HCT116 (cell line): ENCODE measurements at regions not wholly inside any gene's neighbourhood (a gene's known extent, or its start where the extent isn't known, plus 50 kb on each side); places are given as distances from the start of the nearest gene placed in this dataset.

Experiments used
- ATAC-seq: fragments of 200-7000 bp; cut with Tn5 transposase; 2 replicates; pipeline ENCODE4 v1.9.1; 2020; ENCODE audit warnings: mild to moderate bottlenecking, moderate library complexity
- BruUV-seq: library from RNA; stranded (reverse); fragments of 400-500 nt; replicated peaks from 2 replicates; lab custom pipeline; 2021; lab: Mats Ljungman, UMichigan
- CTCF ChIA-PET: fragments of 300-600 bp; sonication (Branson Sonifier 250); formaldehyde crosslinking; loops from one replicate; lab custom pipeline; 2021; ENCODE audit warnings: antibody characterized with exemption; lab: Charles Lee
- POLR2A ChIA-PET: fragments of 300-600, 350-600 bp; sonication (Branson Sonifier 250); formaldehyde crosslinking; loops from one replicate; lab custom pipeline; 2021; ENCODE audit warnings: antibody characterized with exemption; lab: Charles Lee
- RAD21 ChIA-PET, 2 experiments: fragments of 300-600 bp; sonication (Branson Sonifier 250); formaldehyde crosslinking; loops; one replicate each; lab custom pipeline; 2023; ENCODE audit warnings: low total read pairs in 2 of 2; ENCODE audit not compliant: uncharacterized antibody in 2 of 2, unreplicated experiment in 2 of 2, low non-redundant PET in 1 of 2; lab: Charles Lee
- DNase-seq: peaks from one replicate; pipeline ENCODE4 v3.0.0-alpha.2; 2010; ENCODE audit warnings: low read depth, low spot score
- H2AFZ ChIP-seq: fragments of 200-600 bp; shearing (Covaris generic), sonication (generic); 2 replicates; pipeline ENCODE4 v1.6.1; 2017; ENCODE audit warnings: low read depth, mixed run types, mixed read lengths, antibody characterized with exemption, low read length; ENCODE audit not compliant: poor library complexity, severe bottlenecking
- H3K27ac ChIP-seq: 2 replicates; pipeline ENCODE4 v1.5.1; 2012; ENCODE audit warnings: low read depth, low read length
- H3K27me3 ChIP-seq: fragments of 200-600 bp; sonication (generic); 2 replicates; pipeline ENCODE4 v1.6.1; 2016; ENCODE audit warnings: mixed run types, low read length, mixed read lengths; ENCODE audit not compliant: insufficient read depth
- H3K36me3 ChIP-seq, 2 experiments: fragments of 200-500 bp in 1 of 2; fragments of 200-600 bp in 1 of 2; sonication (Bioruptor generic) in 1 of 2; sonication (generic) in 1 of 2; 2 replicates each; pipeline versions ENCODE4 v1.5.1 to v1.6.1; 2014 to 2016; ENCODE audit warnings: low read length in 2 of 2, inconsistent platforms in 1 of 2, mixed read lengths in 1 of 2, mixed run types in 1 of 2; ENCODE audit not compliant: insufficient read depth in 2 of 2, control insufficient read depth in 1 of 2
- H3K4me1 ChIP-seq, 2 experiments: fragments of 200-600 bp in 1 of 2; sonication (generic) in 1 of 2; 2 replicates each; pipeline versions ENCODE4 v1.5.1 to v1.6.1; 2012 to 2017; ENCODE audit warnings: low read length in 2 of 2, inconsistent platforms in 1 of 2, mild to moderate bottlenecking in 1 of 2, mixed read lengths in 1 of 2, mixed run types in 1 of 2, moderate library complexity in 1 of 2; ENCODE audit not compliant: insufficient read depth in 2 of 2, control insufficient read depth in 1 of 2
- H3K4me2 ChIP-seq: fragments of 200-600 bp; sonication (generic); 2 replicates; pipeline ENCODE4 v1.6.1; 2017; ENCODE audit warnings: mixed run types, low read length, mixed read lengths
- H3K4me3 ChIP-seq, 2 experiments: fragments of 200-600 bp in 1 of 2; sonication (generic) in 1 of 2; replicated peaks in 1 of 2; 2 replicates each; pipeline ENCODE4 v1.5.1; 2011 to 2016; ENCODE audit warnings: low read length in 2 of 2, control low read depth in 1 of 2, low read depth in 1 of 2, mild to moderate bottlenecking in 1 of 2, mixed read lengths in 1 of 2, mixed run types in 1 of 2
- H3K79me2 ChIP-seq: fragments of 200-600 bp; sonication (generic); 2 replicates; pipeline ENCODE4 v1.6.1; 2017; ENCODE audit warnings: mild to moderate bottlenecking, mixed run types, low read length, moderate library complexity, mixed read lengths; ENCODE audit not compliant: insufficient read depth
- H3K9ac ChIP-seq: fragments of 200-600 bp; sonication (generic); 2 replicates; pipeline ENCODE4 v1.6.1; 2016; ENCODE audit warnings: low read length, mixed read lengths
- H3K9me2 ChIP-seq: fragments of 200-600 bp; sonication (generic), shearing (Covaris generic); 2 replicates; pipeline ENCODE4 v1.6.1; 2017; ENCODE audit warnings: mixed run types, mild to moderate bottlenecking, moderate library complexity; ENCODE audit not compliant: insufficient read depth
- H3K9me3 ChIP-seq, 2 experiments: fragments of 200-500 bp in 1 of 2; fragments of 200-600 bp in 1 of 2; sonication (Bioruptor generic) in 1 of 2; sonication (generic) in 1 of 2; 2 replicates each; pipeline ENCODE4 v1.6.1; 2014 to 2017; ENCODE audit warnings: low read length in 2 of 2, mixed read lengths in 2 of 2, inconsistent platforms in 1 of 2, low read depth in 1 of 2, mild to moderate bottlenecking in 1 of 2, mixed run types in 1 of 2, moderate library complexity in 1 of 2; ENCODE audit not compliant: control insufficient read depth in 1 of 2, insufficient read depth in 1 of 2
- H4K20me1 ChIP-seq: fragments of 200-600 bp; sonication (generic), shearing (Covaris generic); 2 replicates; pipeline ENCODE4 v1.6.1; 2017; ENCODE audit warnings: mixed run types, mild to moderate bottlenecking, moderate library complexity; ENCODE audit not compliant: insufficient read depth
- CBX3 ChIP-seq: IDR thresholded peaks from 2 replicates; pipeline ENCODE4 v1.6.1; 2012; ENCODE audit warnings: low read depth
- CEBPB ChIP-seq: IDR thresholded peaks from 2 replicates; pipeline ENCODE4 v1.6.1; 2012; ENCODE audit warnings: low read depth
- EGR1 ChIP-seq: IDR thresholded peaks from 2 replicates; pipeline ENCODE4 v1.6.1; 2012; ENCODE audit warnings: low read depth
- ELF1 ChIP-seq: IDR thresholded peaks from 2 replicates; pipeline ENCODE4 v1.6.1; 2012; ENCODE audit warnings: low read depth, borderline replicate concordance
- EZH2 ChIP-seq: fragments of 200-600 bp; sonication (generic); IDR thresholded peaks from 2 replicates; pipeline ENCODE4 v1.6.1; 2017; ENCODE audit warnings: antibody characterized with exemption, mixed run types
- EZH2phosphoT487 ChIP-seq: fragments of 200-600 bp; IDR thresholded peaks from 2 replicates; pipeline ENCODE4 v1.6.1; 2018; ENCODE audit warnings: antibody characterized with exemption, borderline replicate concordance
- FOSL1 ChIP-seq: IDR thresholded peaks from 2 replicates; pipeline ENCODE4 v1.6.1; 2012; ENCODE audit warnings: low read depth
- JUND ChIP-seq: IDR thresholded peaks from 2 replicates; pipeline ENCODE4 v1.6.1; 2012
- POLR2AphosphoS5 ChIP-seq: IDR thresholded peaks from 2 replicates; pipeline ENCODE4 v1.6.1; 2011; ENCODE audit warnings: mild to moderate bottlenecking, low read depth, low read length, moderate library complexity
- RAD21 ChIP-seq: IDR thresholded peaks from 2 replicates; pipeline ENCODE4 v1.6.1; 2012; ENCODE audit warnings: low read depth, mild to moderate bottlenecking
- SIN3A ChIP-seq: IDR thresholded peaks from 2 replicates; pipeline ENCODE4 v1.6.1; 2012; ENCODE audit warnings: low read depth
- SP1 ChIP-seq: IDR thresholded peaks from 2 replicates; pipeline ENCODE4 v1.6.1; 2012; ENCODE audit warnings: low read depth
- SRF ChIP-seq: IDR thresholded peaks from 2 replicates; pipeline ENCODE4 v1.6.1; 2012; ENCODE audit warnings: low read depth
- TCF7L2 ChIP-seq: IDR thresholded peaks from 2 replicates; pipeline ENCODE4 v1.7.0; 2011; ENCODE audit warnings: borderline replicate concordance, inconsistent platforms; ENCODE audit not compliant: insufficient read depth, insufficient read length; ENCODE audit errors: extremely low read depth
- ZNF274 ChIP-seq: fragments of 200-500 bp; sonication (Bioruptor generic); IDR thresholded peaks from 2 replicates; pipeline ENCODE4 v1.6.1; 2014; ENCODE audit warnings: mild to moderate bottlenecking, low read depth, low read length, inconsistent platforms
- intact Hi-C: fragments of 100-400 bp; cut with micrococcal nuclease; formaldehyde crosslinking; loops from 2 replicates; pipeline ENCODE4 v1.10.0; 2022
- TF ChIP-seq, protein P1 (sequence below): IDR thresholded peaks from 2 replicates; pipeline ENCODE4 v1.6.1; 2011; ENCODE audit warnings: mild to moderate bottlenecking, low read length, moderate library complexity; ENCODE audit not compliant: insufficient replicate concordance; ENCODE audit errors: extremely low read depth
- TF ChIP-seq, protein P2 (sequence below): IDR thresholded peaks from 2 replicates; pipeline ENCODE4 v1.6.1; 2012
- TF ChIP-seq, protein P3 (sequence below): IDR thresholded peaks from 2 replicates; pipeline ENCODE4 v1.6.1; 2012

DNA sequence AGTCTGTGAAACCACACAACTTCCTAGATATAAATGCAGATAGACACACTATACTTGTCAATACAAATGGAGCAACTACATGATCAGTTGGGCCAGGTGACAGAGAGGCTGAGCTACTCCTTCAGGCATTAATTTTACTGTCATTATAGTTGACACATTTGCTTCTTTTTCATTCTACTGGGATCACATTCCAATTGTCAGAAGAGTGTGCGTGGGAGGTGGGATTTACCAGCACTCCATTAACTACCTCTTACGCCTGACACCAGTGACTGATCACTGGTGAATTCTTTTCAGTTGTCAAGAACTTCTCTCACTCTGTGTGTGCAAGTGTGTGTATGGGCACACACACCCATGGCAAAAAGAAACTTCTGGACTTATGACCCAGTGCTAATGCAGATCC, 94.2 kb upstream of the DIAPH2 start:
- Histone ChIP-seq H3K4me3 (no peak overlapping the region), H3K36me3 (no peaks in the 10 kb centered on the region), H3K9ac (no peak overlapping the region), H3K9me2 (no peaks in the 10 kb centered on the region), H4K20me1 (no peaks in the 10 kb centered on the region), H3K27me3 (no peaks in the 10 kb centered on the region), H2AFZ (no peak overlapping the region), H3K79me2 (no peaks in the 10 kb centered on the region), H3K4me1 (no peaks in the 10 kb centered on the region), H3K27ac (no peak overlapping the region), H3K9me3 (no peaks in the 10 kb centered on the region), H3K4me2 (no peak overlapping the region)
- intact Hi-C loops: no loop called here
- no peak for ATAC-seq
- DNase-seq: no peak
- no peak for TF ChIP-seq JUND
- TF ChIP-seq SIN3A: no peak
- TF ChIP-seq, protein P1, sequence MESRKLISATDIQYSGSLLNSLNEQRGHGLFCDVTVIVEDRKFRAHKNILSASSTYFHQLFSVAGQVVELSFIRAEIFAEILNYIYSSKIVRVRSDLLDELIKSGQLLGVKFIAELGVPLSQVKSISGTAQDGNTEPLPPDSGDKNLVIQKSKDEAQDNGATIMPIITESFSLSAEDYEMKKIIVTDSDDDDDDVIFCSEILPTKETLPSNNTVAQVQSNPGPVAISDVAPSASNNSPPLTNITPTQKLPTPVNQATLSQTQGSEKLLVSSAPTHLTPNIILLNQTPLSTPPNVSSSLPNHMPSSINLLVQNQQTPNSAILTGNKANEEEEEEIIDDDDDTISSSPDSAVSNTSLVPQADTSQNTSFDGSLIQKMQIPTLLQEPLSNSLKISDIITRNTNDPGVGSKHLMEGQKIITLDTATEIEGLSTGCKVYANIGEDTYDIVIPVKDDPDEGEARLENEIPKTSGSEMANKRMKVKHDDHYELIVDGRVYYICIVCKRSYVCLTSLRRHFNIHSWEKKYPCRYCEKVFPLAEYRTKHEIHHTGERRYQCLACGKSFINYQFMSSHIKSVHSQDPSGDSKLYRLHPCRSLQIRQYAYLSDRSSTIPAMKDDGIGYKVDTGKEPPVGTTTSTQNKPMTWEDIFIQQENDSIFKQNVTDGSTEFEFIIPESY: no peak
- TF ChIP-seq EZH2: no peak
- TF ChIP-seq, protein P2, sequence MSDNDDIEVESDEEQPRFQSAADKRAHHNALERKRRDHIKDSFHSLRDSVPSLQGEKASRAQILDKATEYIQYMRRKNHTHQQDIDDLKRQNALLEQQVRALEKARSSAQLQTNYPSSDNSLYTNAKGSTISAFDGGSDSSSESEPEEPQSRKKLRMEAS: no peak
- no TSS peak for BruUV-seq
- POLR2A ChIA-PET: no interaction called here
- RAD21 ChIA-PET: no interaction called here
- CTCF ChIA-PET: no interaction called here

DNA sequence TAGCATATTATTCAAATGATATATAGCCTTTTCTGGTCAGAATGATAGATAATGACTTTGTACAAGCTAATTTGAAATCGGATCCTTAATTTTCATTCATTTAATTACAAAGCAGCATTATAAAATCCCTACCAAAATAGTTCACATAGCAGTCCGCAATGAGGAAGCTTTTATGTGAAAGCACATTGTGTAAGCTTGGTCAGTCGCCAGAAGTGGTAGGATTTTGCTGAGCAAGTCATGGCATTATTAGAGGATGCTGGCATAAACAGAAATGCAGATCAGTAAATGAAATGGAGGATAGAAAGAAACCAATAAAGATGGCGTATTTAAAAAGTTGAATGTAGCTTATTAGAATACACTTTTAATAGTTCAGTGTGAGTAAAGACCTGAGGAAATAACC, 93.2 kb upstream of the DIAPH2 start:
- ChIA-PET POLR2A (no interaction called here), CTCF (no interaction called here), RAD21 (no interaction called here)
- DNase-seq (no peak), ATAC-seq (no peak)
- Histone ChIP-seq H3K4me1 (no peaks in the 10 kb centered on the region), H3K9ac (no peak overlapping the region), H3K9me3 (no peaks in the 10 kb centered on the region), H3K27me3 (no peaks in the 10 kb centered on the region), H3K4me2 (no peak overlapping the region), H3K27ac (no peak overlapping the region), H3K4me3 (no peak overlapping the region), H3K79me2 (no peaks in the 10 kb centered on the region), H3K9me2 (no peaks in the 10 kb centered on the region), H4K20me1 (no peaks in the 10 kb centered on the region), H2AFZ (no peak overlapping the region), H3K36me3 (no peaks in the 10 kb centered on the region)
- BruUV-seq: no TSS peak
- intact Hi-C loops: no loop called here
- TF ChIP-seq ZNF274 (no peak), EZH2 (no peak), TCF7L2 (no peak), SIN3A (no peak), RAD21 (no peak), CEBPB (no peak), SRF (no peak), EGR1 (no peak), POLR2AphosphoS5 (no peak), ELF1 (no peak), EZH2phosphoT487 (no peak), CBX3 (no peak), FOSL1 (no peak), SP1 (no peak)
- TF ChIP-seq, protein P2: no peak
- TF ChIP-seq, protein P1: no peak
- TF ChIP-seq, protein P3, sequence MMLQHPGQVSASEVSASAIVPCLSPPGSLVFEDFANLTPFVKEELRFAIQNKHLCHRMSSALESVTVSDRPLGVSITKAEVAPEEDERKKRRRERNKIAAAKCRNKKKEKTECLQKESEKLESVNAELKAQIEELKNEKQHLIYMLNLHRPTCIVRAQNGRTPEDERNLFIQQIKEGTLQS: no peak
